ENCODE measurements at regions not wholly inside any gene's neighbourhood (a gene's known extent, or its start where the extent isn't known, plus 50 kb on each side); places are given as distances from the start of the nearest gene placed in this dataset.
"Not testable (repeated sequence)": the region's sequence is repeated elsewhere in the genome, so short reads cannot be mapped to it uniquely, and the experiment has no call there.

DNA sequence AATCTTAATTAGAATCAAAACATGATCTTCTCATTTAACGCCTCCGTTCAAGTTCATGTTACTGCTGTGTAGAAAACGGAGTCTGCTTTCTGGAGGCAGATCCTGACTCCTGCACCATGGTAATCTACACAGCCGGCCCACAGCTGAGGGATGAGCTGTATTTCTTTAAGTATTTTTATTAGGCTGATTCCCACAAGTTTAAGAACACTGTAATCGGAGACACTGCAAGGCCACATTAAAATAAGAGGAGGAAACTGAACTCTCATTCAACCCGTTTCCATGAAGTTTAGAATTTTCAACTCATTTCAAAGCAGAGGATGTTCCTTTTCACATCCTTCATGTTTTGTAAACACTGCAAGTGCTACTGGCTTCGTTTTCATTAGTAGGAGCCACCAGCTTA lies 372.2 kb downstream of the NFIB start:
- no peak for DNase-seq (ENCODE audit: low spot score)

DNA sequence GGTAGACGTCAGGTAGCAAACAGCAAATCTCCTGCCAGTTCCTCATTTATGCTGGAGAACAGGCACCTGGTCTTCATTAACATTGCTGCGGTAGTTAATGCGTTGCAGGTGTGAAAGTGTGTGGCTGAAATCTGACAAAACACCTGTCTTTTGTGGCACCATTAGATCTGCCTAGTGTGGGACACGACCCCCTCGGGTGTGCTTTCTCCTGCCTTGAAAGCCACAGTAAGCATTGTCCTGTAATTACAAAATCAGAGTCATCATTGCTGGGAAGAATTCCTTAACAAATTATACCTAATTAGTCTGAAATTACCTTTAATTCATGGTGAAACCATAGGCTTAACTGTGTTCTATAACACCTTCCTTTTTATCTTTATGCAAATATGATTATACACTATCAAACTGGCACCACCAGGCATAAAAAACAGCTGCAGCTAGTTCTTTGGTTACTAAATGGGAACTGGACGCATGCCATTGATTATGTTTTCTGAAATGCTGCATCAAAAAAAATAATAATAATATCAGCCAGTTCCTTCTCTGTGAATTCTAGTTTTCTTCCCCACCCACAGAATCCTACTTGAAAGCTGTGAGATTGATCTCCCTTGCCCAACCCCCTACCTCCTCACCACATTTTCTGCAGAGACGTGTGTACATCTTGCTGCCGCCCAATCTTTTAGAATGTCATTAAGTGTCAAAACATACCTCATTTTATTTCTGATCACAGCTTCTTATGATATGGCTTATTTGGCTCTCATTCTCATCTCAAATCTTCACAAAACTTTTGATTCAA lies 374.0 kb downstream of the NFIB start:
- DNase-seq (ENCODE audit: low spot score): no peak

GRCh38 chr9:13939134-13939533 lies 374.8 kb downstream of the NFIB start:
- DNase-seq (ENCODE audit: low spot score): peak; percentile 13

DNA sequence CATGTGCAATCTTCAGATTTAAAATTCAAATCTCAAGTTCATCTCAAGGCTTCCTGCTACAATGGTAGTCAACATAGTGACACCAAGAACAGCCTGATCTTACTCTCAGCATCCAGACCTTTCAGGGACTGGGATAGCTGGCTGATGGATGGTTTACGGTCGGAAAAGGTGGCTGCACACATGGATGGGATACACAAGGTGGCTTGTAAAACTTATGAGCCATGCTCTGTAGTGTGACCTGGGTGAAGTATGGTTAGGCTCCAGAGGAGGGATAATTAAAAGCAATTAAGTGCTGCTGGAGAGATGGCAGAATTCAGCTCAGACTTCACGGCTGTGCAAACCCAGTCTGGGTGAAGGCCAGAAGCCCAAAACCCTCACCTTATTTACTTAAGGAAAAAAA lies 379.5 kb downstream of the NFIB start:
- no peak for DNase-seq (ENCODE audit: low spot score)

DNA sequence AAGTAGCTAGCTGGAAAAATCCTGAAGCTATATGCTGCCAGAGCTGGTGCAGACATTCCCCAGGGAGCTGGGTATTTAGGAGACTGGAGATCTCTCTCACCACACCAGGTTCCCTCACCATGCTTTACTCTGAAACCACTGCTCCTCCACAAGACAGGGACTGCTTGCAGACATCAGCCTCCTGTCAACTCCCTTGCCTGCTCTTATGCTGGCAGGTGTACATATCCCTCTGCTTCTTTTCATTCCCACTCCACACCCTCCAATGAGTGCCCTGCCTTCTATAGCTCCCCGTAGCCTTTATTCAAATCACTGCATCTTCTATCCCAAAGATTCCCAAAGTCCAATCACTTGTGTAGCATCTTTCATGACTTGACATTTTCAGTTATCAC lies 380.7 kb downstream of the NFIB start:
- no peak for DNase-seq (ENCODE audit: low spot score)

- no peak for DNase-seq (ENCODE audit: low spot score)
Measured at GRCh38 chr9:13932528-13933267, 381.2 kb downstream of the NFIB start.

GRCh38 chr9:13929013-13929412 lies 384.9 kb downstream of the NFIB start:
- no peak for DNase-seq (ENCODE audit: low spot score)

- no peak for DNase-seq (ENCODE audit: low spot score)
Measured at GRCh38 chr9:13923381-13923780, 390.6 kb downstream of the NFIB start.

DNA sequence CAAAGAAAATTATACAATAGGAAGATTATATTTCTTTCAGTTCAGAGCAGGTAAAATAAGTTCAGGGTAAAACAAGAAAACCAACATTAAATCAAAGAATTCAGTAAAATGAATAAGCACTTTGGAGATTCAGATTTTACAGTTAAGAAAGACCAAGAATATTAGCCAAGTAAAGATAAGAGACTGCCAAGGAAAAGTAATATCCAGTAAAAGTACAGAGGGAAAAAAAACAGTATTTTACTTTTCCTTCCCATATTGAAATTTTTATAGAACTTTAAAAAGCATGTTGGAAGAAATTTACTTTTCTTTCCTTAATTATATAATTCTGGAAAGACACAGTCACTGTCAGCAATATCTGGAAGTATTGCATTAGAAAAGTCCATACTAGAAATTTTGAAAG lies 393.4 kb downstream of the NFIB start:
- no peak for DNase-seq (ENCODE audit: low spot score)

DNA sequence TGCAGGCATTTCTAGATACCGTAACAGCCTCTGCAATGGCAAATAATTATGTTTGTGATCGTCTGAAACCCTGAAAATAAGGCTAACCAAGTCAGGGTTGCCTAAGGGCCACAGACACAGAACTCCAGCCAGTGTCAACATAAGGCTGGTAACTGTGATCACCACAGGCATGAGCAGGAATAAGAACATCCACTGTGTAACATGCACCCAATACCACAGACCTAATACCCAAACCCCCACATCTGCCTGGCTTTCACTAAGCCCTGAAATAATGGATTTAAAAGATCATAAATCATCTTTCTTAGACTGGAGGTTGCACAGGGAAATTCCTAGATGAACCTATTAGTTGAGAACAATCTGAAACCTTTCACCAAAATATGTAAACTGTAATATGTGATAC lies 394.5 kb downstream of the NFIB start:
- no peak for DNase-seq (ENCODE audit: low spot score)

DNA sequence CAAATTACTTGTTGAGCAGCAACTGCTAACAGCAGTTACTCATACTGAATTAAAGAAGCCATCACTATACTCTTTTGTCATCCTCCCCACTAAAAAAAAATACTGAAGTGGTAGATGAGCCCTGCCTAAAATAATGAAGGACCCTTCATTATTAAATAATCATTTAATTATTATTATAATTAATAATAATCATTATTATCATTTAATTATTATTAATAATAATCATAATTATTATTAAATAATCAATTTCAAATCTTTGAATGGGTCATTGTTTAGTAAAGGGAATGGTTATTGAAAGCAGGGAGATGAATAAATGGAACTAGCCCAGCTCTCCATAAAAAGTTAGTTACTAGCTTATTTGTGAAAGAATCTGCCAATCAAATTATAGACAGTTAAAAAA lies 396.4 kb downstream of the NFIB start:
- no peak for DNase-seq (ENCODE audit: low spot score)

DNA sequence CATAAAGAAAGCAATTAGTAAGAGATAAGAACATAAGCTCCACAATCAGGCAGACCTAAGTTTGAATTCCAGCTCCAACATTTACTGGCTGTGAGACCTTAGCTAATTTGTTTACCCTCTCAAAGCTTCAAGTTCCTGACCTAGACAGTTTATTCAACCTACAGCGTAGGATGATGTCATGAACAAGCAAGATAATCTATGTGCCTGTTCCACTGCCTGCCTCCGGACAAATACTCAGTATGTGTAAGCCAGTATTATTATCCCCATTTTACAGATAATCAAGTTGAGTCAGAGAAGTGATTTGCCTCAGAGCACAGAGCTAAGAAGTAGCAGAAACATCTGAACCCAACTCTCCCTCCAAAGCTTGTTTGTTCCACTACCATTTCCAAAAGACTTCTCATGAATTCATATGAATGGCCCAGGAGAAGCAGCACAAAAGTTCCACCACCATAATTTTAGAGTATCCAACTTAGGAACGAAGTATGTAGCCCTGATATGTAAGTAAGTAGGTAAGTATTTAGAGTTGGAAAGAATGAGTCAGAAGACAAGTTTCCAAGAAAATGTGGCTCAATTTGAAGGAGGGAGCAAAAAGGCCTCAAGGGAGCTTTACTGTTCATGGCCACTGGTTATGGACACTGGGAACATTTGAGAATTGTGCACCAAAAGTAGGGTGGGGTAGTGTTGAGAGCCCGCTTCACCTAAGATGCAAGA lies 398.2 kb downstream of the NFIB start:
- DNase-seq (ENCODE audit: low spot score): peak; percentile 29

- no peak for DNase-seq (ENCODE audit: low spot score)
Measured at GRCh38 chr9:13915131-13915530, 398.8 kb downstream of the NFIB start.

DNA sequence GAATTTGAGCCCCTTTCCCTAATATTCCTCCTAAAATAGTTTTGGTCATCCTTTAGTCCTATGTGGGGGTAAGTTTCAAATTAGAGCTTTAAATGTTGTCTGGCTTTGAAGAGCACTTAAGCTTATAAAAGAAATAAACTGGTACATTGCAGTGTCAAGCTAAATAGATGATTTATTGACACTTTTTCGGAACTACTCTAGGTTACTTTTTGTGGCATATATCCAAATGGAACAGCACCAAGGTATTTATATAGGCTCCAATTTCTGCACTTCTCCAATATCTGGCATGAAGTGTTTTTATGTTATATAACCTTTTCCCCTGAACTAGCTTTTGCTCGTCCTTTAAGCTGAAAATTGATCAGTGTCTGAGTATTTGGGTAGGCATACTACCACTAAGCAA lies 402.5 kb downstream of the NFIB start:
- no peak for DNase-seq (ENCODE audit: low spot score)

DNA sequence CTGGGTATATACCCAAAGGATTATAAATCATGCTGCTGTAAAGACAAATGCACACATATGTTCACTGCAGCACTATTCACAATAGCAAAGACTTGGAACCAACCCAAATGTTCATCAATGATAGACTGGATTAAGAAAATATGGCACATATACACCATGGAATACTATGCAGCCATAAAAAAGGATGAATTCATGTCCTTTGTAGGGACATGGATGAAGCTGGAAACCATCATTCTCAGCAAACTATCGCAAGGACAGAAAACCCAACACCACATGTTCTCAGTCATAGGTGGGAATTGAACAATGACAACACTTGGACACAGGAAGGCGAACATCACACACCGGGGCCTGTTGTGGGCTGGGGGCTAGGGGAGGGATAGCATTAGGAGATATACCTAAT lies 406.1 kb downstream of the NFIB start:
- not testable (repeated sequence) for DNase-seq (ENCODE audit: low spot score)

DNA sequence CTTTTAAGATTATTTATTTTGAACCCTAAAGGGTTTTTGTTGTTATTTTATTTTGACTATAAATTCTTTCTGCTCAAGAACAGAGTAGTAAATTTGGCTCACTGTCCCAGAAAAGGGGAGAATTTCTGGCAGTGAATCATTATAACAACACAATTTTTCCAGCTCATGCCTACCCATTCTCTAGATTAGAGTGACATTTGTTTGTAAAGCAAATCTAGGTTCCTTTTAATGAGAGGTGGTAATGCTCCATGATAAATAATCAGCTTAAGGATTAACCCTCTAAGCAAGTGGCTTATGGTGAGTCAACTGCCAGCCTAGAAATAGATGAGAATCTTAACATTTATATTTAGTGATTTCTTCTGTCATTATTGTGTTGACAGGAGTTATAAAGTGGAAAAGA lies 409.2 kb downstream of the NFIB start:
- no peak for DNase-seq (ENCODE audit: low spot score)

DNA sequence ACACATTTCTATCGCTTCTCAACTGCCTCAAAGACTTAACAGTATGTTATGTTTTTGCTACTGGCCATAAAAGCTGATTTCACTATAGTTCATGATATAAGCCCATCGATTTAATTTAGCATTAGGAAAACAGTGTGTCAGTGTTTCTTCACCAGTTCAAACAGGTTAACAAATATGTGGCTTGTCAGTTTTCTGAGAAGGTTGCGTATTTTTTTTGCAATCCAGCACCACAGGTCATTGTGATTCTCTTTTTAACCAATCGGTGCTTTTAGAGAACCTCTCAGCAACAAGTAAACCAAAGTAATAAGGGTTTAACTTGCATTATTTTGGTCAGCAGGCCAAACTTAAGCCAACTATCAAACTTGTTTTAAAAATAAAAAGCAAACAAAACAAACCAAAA lies 409.6 kb downstream of the NFIB start:
- DNase-seq (ENCODE audit: low spot score): no peak

- DNase-seq (ENCODE audit: low spot score): no peak
Measured at GRCh38 chr9:13902286-13903066, 411.5 kb downstream of the NFIB start.

DNA sequence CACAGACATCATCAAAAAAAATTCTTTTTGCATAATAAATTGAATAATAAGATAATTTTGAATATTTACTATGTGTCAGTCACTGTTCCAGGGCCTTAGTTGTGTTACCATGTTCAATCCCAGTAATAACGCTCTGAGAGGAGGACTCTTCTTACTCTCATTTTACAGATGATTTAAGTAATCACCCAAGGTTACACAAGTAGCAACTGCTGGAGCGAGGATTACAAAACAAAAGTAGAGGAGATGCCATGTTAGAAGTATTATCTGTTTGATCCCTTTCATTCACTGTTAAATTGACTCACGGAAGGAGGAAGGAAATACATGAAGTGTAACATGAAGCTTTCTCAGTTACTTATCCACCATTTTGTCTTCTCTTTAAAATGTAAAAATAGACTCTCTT lies 412.8 kb downstream of the NFIB start:
- no peak for DNase-seq (ENCODE audit: low spot score)

DNA sequence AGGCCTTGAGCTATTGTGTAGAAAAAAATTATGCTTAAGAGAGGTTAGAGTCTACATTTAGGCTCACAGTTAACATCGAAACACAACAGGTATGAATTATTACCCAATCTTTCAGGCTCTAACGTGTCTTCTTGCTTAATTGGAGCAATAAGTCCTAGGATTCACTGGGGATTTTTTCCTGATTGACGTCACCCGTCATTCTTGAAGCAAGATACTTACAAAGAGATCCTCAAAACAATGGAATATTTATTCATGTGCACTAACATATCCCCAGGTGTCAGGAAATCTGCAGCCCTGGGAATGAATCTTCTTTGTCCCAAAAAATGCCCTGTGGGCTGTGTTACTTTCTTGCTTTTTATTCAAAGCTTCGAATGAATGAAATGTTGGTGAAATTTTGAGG lies 413.5 kb downstream of the NFIB start:
- no peak for DNase-seq (ENCODE audit: low spot score)

DNA sequence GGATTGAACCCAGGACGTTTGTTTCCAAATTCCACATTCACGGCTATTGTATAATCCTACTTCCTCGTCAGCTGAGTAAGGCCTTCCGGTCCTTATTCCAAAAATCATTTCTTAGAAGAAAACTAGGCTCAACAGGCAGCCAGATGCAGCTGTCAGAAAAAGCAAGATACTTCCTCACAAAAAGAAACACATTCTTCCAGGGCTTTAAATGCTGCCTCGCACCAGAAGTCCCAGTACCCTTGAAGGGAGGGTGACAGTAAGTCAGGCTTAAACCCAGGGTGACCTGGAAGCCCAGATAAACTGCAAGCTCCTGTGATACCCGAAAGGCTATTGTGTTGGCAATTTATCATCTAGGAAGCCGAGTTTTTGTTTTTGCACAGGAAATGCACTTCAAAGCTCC lies 414.0 kb downstream of the NFIB start:
- DNase-seq (ENCODE audit: low spot score): no peak

DNA sequence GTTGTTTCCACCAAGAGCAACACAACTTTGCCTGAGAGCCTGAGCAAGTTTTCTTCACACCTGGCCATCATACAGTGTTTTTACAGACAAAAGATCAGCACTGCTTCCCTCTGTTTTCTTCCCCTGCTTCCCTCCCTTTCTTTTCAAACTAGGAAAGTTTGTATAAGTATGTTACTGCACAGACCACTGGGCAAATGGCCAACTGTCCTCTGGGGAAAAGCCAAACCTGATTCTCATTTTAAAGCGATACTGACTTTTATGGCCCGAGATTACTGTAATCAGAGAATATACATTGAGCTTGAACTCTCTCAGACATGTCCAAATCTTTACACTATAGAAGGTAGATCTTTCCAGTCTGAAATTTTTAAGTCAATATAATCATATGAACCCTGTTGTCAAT lies 415.0 kb downstream of the NFIB start:
- no peak for DNase-seq (ENCODE audit: low spot score)
